ENCODE measurements at regions not wholly inside any gene's neighbourhood (a gene's known extent, or its start where the extent isn't known, plus 50 kb on each side); places are given as distances from the start of the nearest gene placed in this dataset.
A peak's percentile ranks its signal among the peaks of the same experiment; 100 is the strongest.

DNA sequence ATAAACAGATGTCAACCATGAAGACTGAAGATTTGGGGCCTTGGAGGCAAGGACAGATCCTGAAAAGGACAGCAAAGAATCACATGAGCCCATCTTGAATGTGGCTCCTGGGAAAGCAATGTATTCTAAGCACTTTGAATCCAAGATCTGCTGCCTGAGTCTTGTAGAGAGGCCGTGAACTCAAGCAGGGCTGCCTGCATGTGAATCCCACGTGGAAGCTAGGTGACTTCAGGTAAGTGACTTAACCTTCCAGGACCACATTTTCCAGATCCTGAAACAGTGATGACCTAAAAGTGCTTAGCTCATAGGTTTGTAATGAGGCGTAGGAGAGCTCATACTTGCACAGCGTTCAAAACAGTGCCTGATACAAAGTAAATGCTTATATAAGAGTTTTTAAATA is 373.0 kb upstream of the SALL1 start:
- intact Hi-C loops (cut with micrococcal nuclease), result no loop called here
- no peak for DNase-seq
- dilution Hi-C loops (cut with HindIII; ENCODE audit: low sequenced_read_pairs, unreplicated experiment), result no loop called here
- Histone ChIP-seq H4K20me1 (ENCODE audit: insufficient read depth, low read length) (no peaks in the 10 kb centered on the region), H3K4me3 (ENCODE audit: insufficient read depth, low read depth, low read length) (no peak overlapping the region), H3K56ac (ENCODE audit: extremely low read depth, insufficient read depth, low read length) (no peak overlapping the region), H3K9me3 (ENCODE audit: control insufficient read depth, insufficient read depth, low read length) (no peaks in the 10 kb centered on the region), H3K18ac (ENCODE audit: low read depth, low read length) (peak overlapping the region; percentile 11), H4K91ac (ENCODE audit: insufficient read depth, low read depth, low read length) (no peak overlapping the region), H3K27me3 (ENCODE audit: control insufficient read depth, insufficient read depth, low read length) (no peaks in the 10 kb centered on the region), H3K4me1 (ENCODE audit: control insufficient read depth, insufficient read depth, low read length) (peaks cover 9% of the 10 kb centered on the region), H2BK5ac (ENCODE audit: low read depth, low read length, poor library complexity, severe bottlenecking) (no peak overlapping the region), H3K9me1 (ENCODE audit: insufficient read depth, low read length) (peaks cover 5% of the 10 kb centered on the region; the same call in 1 of the 2 replicates), H2AK9ac (replicated peaks; ENCODE audit: low read depth, low read length, poor library complexity) (no peak overlapping the region), H3K27ac (ENCODE audit: insufficient read depth, low read length) (no peak overlapping the region; the same call in 1 of the 2 replicates), H2AFZ (replicated peaks; ENCODE audit: low read length, poor library complexity) (no peak overlapping the region), H4K5ac (ENCODE audit: low read depth, low read length) (peak overlapping the region; percentile 7), H3K4me2 (ENCODE audit: low read depth, low read length) (no peak overlapping the region), H2BK15ac (ENCODE audit: low read depth, low read length) (peak overlapping the region; percentile 26; the same call in 1 of the 3 replicates), H3K36me3 (ENCODE audit: control insufficient read depth, insufficient read depth, low read length) (no peaks in the 10 kb centered on the region), H2AK5ac (ENCODE audit: low read depth, low read length) (peak overlapping the region; percentile 60; the same call in 1 of the 2 replicates), H3K4ac (ENCODE audit: low read depth, low read length) (peak overlapping the region; percentile 63), H3K79me1 (ENCODE audit: low read depth in 1 of 2, low read length in 2 of 2) (no peaks in the 10 kb centered on the region), H3K23ac (ENCODE audit: low read depth, low read length) (no peak overlapping the region), H2BK120ac (ENCODE audit: low read depth, low read length) (peak overlapping the region; percentile 74), H3K9ac (ENCODE audit: low read depth, low read length) (no peak overlapping the region), H2BK20ac (ENCODE audit: low read depth, low read length) (peak overlapping the region; percentile 38; the same call in 1 of the 2 replicates), H3K14ac (replicated peaks; ENCODE audit: low read depth, low read length) (no peak overlapping the region), H4K8ac (ENCODE audit: low read depth in 2 of 2, low read length in 2 of 2) (peak overlapping the region in 1 of 2 experiments; percentile 19; a peak in 1 of 4 replicates)
- no TSS peak for BruUV-seq (replicated peaks)
- TF ChIP-seq FOS (IDR thresholded peaks at IDR 0.05; ENCODE audit: low read depth, low read length) (no peak), POLR2A (IDR thresholded peaks at IDR 0.05; ENCODE audit: low read depth, low read length) (no peak), RAD21 (IDR thresholded peaks at IDR 0.05; ENCODE audit: low read length) (no peak), SMC3 (IDR thresholded peaks at IDR 0.05; ENCODE audit: low read depth, low read length) (no peak), RFX5 (IDR thresholded peaks at IDR 0.05; ENCODE audit: low read depth, low read length) (no peak), NFE2L2 (IDR thresholded peaks at IDR 0.05; ENCODE audit: low read depth, low read length) (no peak), MAFK (IDR thresholded peaks at IDR 0.05; ENCODE audit: low read depth, low read length) (no peak), CEBPB (IDR thresholded peaks at IDR 0.05; ENCODE audit: low read depth, low read length) (no peak), RCOR1 (IDR thresholded peaks at IDR 0.05; ENCODE audit: insufficient replicate concordance, low read length) (no peak), MAZ (IDR thresholded peaks at IDR 0.05; ENCODE audit: borderline replicate concordance, low read depth, low read length) (no peak), MXI1 (IDR thresholded peaks at IDR 0.05; ENCODE audit: borderline replicate concordance, low read depth, low read length) (no peak), BHLHE40 (IDR thresholded peaks at IDR 0.05; ENCODE audit: low read depth, low read length) (no peak), CHD1 (IDR thresholded peaks at IDR 0.05; ENCODE audit: low read depth, low read length) (no peak)
- TF ChIP-seq, protein P1, sequence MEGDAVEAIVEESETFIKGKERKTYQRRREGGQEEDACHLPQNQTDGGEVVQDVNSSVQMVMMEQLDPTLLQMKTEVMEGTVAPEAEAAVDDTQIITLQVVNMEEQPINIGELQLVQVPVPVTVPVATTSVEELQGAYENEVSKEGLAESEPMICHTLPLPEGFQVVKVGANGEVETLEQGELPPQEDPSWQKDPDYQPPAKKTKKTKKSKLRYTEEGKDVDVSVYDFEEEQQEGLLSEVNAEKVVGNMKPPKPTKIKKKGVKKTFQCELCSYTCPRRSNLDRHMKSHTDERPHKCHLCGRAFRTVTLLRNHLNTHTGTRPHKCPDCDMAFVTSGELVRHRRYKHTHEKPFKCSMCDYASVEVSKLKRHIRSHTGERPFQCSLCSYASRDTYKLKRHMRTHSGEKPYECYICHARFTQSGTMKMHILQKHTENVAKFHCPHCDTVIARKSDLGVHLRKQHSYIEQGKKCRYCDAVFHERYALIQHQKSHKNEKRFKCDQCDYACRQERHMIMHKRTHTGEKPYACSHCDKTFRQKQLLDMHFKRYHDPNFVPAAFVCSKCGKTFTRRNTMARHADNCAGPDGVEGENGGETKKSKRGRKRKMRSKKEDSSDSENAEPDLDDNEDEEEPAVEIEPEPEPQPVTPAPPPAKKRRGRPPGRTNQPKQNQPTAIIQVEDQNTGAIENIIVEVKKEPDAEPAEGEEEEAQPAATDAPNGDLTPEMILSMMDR (conservative IDR thresholded peaks at IDR 0.05; ENCODE audit: low read depth, low read length), result no peak
- TF ChIP-seq, protein P2, sequence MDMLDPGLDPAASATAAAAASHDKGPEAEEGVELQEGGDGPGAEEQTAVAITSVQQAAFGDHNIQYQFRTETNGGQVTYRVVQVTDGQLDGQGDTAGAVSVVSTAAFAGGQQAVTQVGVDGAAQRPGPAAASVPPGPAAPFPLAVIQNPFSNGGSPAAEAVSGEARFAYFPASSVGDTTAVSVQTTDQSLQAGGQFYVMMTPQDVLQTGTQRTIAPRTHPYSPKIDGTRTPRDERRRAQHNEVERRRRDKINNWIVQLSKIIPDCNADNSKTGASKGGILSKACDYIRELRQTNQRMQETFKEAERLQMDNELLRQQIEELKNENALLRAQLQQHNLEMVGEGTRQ (IDR thresholded peaks at IDR 0.05; ENCODE audit: low read depth, low read length), result no peak
- TF ChIP-seq, protein P3, sequence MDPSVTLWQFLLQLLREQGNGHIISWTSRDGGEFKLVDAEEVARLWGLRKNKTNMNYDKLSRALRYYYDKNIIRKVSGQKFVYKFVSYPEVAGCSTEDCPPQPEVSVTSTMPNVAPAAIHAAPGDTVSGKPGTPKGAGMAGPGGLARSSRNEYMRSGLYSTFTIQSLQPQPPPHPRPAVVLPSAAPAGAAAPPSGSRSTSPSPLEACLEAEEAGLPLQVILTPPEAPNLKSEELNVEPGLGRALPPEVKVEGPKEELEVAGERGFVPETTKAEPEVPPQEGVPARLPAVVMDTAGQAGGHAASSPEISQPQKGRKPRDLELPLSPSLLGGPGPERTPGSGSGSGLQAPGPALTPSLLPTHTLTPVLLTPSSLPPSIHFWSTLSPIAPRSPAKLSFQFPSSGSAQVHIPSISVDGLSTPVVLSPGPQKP (IDR thresholded peaks at IDR 0.05; ENCODE audit: borderline replicate concordance, low read depth, low read length), result no peak
- ChIA-PET CTCF (interaction anchor here (0.8 to 1.2 kb wide), 2 partner anchors 17 to 93 kb away, joined by 3 to 4 read pairs; no protein-coding TSS in a partner anchor), POLR2A (ENCODE audit: unreplicated experiment) (no interaction called here)
- ATAC-seq (ENCODE audit: low read depth), result no peak
- in situ Hi-C loops (cut with MboI; ENCODE audit: low sequenced_read_pairs), result no loop called here
- WGBS, 2 experiments (ENCODE audit: extremely low coverage in 2 of 2, insufficient read length in 1 of 2), result no CpG with 5 or more reads among the region's 4 CpGs

All from IMR-90 (cell line).